NOMO-1 treated with DMSO at 0.1 percent for 48 hours (cell line): ENCODE measurements at regions not wholly inside any gene's neighbourhood (a gene's known extent, or its start where the extent isn't known, plus 50 kb on each side); places are given as distances from the start of the nearest gene placed in this dataset.

Source experiments
- DNase-seq: peaks from one replicate; lab custom pipeline; 2025; ENCODE audit not compliant: unreplicated experiment; lab: John Stamatoyannopoulos, UW

GRCh38 chr1:43065616-43066399 is 106.3 kb downstream of the EBNA1BP2 start:
- no peak for DNase-seq

GRCh38 chr1:43065191-43065590 is 106.5 kb upstream of the SLC2A1 start:
- no peak for DNase-seq

GRCh38 chr1:43063394-43064219 is 104.9 kb upstream of the SLC2A1 start:
- DNase-seq: no peak

- no peak for DNase-seq
Measured at GRCh38 chr1:43062527-43063095, 103.9 kb upstream of the SLC2A1 start.

GRCh38 chr1:43061757-43062156 is 103.1 kb upstream of the SLC2A1 start:
- DNase-seq: no peak

- DNase-seq: no peak
Measured at GRCh38 chr1:43059640-43060574, 101.2 kb upstream of the SLC2A1 start.

- DNase-seq: no peak
Measured at GRCh38 chr1:43058545-43059360, 100.1 kb upstream of the SLC2A1 start.

- no peak for DNase-seq
Measured at GRCh38 chr1:43058056-43058455, 99.4 kb upstream of the SLC2A1 start.

GRCh38 chr1:43057567-43057966 is 98.9 kb upstream of the SLC2A1 start:
- DNase-seq: no peak

GRCh38 chr1:43056981-43057391 is 98.3 kb upstream of the SLC2A1 start:
- no peak for DNase-seq

- DNase-seq: no peak
Measured at GRCh38 chr1:43056460-43056859, 97.8 kb upstream of the SLC2A1 start.

- DNase-seq: no peak
Measured at GRCh38 chr1:43054961-43055360, 96.3 kb upstream of the SLC2A1 start.

GRCh38 chr1:43052786-43053439 is 94.2 kb upstream of the SLC2A1 start:
- no peak for DNase-seq

GRCh38 chr1:43052322-43052721 is 93.7 kb upstream of the SLC2A1 start:
- DNase-seq: no peak

- no peak for DNase-seq
Measured at GRCh38 chr1:43049481-43049880, 90.8 kb upstream of the SLC2A1 start.

- DNase-seq: no peak
Measured at GRCh38 chr1:43048601-43049011, 89.9 kb upstream of the SLC2A1 start.

GRCh38 chr1:43047135-43047534 is 88.5 kb upstream of the SLC2A1 start:
- DNase-seq: no peak

- no peak for DNase-seq
Measured at GRCh38 chr1:43044572-43045361, 86.1 kb upstream of the SLC2A1 start.

GRCh38 chr1:43043695-43044094 is 85.0 kb upstream of the SLC2A1 start:
- DNase-seq: no peak
